GM19328 (cell line): ENCODE measurements at regions not wholly inside any gene's neighbourhood (a gene's known extent, or its start where the extent isn't known, plus 50 kb on each side); places are given as distances from the start of the nearest gene placed in this dataset.

Experiments
- ATAC-seq: cut with Tn5 transposase; IDR thresholded peaks from one replicate; pipeline ENCODE4 v1.9.1; 2021; ENCODE audit warnings: mild to moderate bottlenecking, moderate library complexity; ENCODE audit not compliant: unreplicated experiment

- ATAC-seq, result no peak
Measured at GRCh38 chr11:111444040-111444439, 65.0 kb upstream of the POU2AF1 start.

- ATAC-seq, result no peak
Measured at GRCh38 chr11:111443640-111444039, 64.6 kb upstream of the POU2AF1 start.

GRCh38 chr11:111443032-111443431 is 64.0 kb upstream of the POU2AF1 start:
- no peak for ATAC-seq

GRCh38 chr11:111441443-111441842 is 62.4 kb upstream of the POU2AF1 start:
- no peak for ATAC-seq

GRCh38 chr11:111440416-111441205 is 61.5 kb upstream of the POU2AF1 start:
- ATAC-seq, result no peak

- ATAC-seq, result no peak
Measured at GRCh38 chr11:111439901-111440300, 60.8 kb upstream of the POU2AF1 start.

GRCh38 chr11:111438846-111439520 is 59.9 kb upstream of the POU2AF1 start:
- no peak for ATAC-seq

GRCh38 chr11:111438168-111438567 is 59.1 kb upstream of the POU2AF1 start:
- ATAC-seq, result no peak

GRCh38 chr11:111435046-111435698 is 56.1 kb upstream of the POU2AF1 start:
- no peak for ATAC-seq

GRCh38 chr11:111429066-111429506 is 50.0 kb upstream of the POU2AF1 start:
- peak; percentile 75 for ATAC-seq
